HCT116 (cell line): ENCODE measurements at regions not wholly inside any gene's neighbourhood (a gene's known extent, or its start where the extent isn't known, plus 50 kb on each side); places are given as distances from the start of the nearest gene placed in this dataset.

Experiments
- CTCF ChIP-seq, 3 experiments: fragments of 200-600 bp in 1 of 3; sonication (generic) in 1 of 3; IDR thresholded peaks in 2 of 3; conservative IDR thresholded peaks in 1 of 3; 2 replicates each; pipeline ENCODE4 v1.5.1; 2012 to 2017; ENCODE audit warnings: low read depth in 2 of 3, low read length in 2 of 3, antibody characterized with exemption in 1 of 3, borderline replicate concordance in 1 of 3, control low read depth in 1 of 3, mild to moderate bottlenecking in 1 of 3, mixed read lengths in 1 of 3, mixed run types in 1 of 3, moderate library complexity in 1 of 3; ENCODE audit not compliant: insufficient read depth in 1 of 3
- EZH2 ChIP-seq: fragments of 200-600 bp; sonication (generic); IDR thresholded peaks from 2 replicates; pipeline ENCODE4 v1.6.1; 2017; ENCODE audit warnings: antibody characterized with exemption, mixed run types
- POLR2A ChIP-seq: IDR thresholded peaks from 2 replicates; pipeline ENCODE4 v1.7.0; 2011; ENCODE audit warnings: borderline replicate concordance; ENCODE audit not compliant: insufficient read depth, insufficient read length; ENCODE audit errors: extremely low read depth
- POLR2AphosphoS5 ChIP-seq: IDR thresholded peaks from 2 replicates; pipeline ENCODE4 v1.6.1; 2011; ENCODE audit warnings: mild to moderate bottlenecking, low read depth, low read length, moderate library complexity
- REST ChIP-seq: IDR thresholded peaks from 2 replicates; pipeline ENCODE4 v1.6.1; 2012; ENCODE audit warnings: low read depth
- TCF7L2 ChIP-seq: IDR thresholded peaks from 2 replicates; pipeline ENCODE4 v1.7.0; 2011; ENCODE audit warnings: borderline replicate concordance, inconsistent platforms; ENCODE audit not compliant: insufficient read depth, insufficient read length; ENCODE audit errors: extremely low read depth
- ZNF274 ChIP-seq: fragments of 200-500 bp; sonication (Bioruptor generic); IDR thresholded peaks from 2 replicates; pipeline ENCODE4 v1.6.1; 2014; ENCODE audit warnings: mild to moderate bottlenecking, low read depth, low read length, inconsistent platforms

DNA sequence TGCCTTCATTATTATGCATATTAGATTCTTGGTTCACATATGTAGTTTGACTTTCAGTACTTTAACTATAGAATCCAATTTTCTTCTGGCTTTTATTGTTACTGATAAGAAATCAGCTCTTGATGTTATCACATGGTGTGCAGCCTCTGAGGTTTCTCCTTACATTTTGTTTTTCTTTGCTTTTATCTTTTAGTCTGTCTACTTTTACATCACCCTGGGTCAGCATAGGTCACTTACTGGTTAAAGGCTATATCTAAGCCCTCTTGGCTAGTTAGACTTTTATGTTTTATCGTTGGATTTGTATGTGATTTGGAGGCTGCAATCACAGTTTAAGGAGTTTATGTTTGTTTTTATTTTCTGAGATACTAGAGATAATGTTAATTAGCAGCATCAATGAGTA is 187.2 kb upstream of the NOL4 start:
- TF ChIP-seq REST (no peak), ZNF274 (no peak), POLR2AphosphoS5 (no peak), CTCF (IDR thresholded peaks at IDR 0.05 in 2 of 3, conservative IDR thresholded peaks at IDR 0.05 in 1 of 3; ENCODE audit: borderline replicate concordance in 1 of 3, insufficient read depth in 1 of 3, low read depth in 2 of 3, low read length in 2 of 3) (no peak), POLR2A (no peak), TCF7L2 (no peak), EZH2 (no peak)
